ENCODE measurements at regions not wholly inside any gene's neighbourhood (a gene's known extent, or its start where the extent isn't known, plus 50 kb on each side); places are given as distances from the start of the nearest gene placed in this dataset.

DNA sequence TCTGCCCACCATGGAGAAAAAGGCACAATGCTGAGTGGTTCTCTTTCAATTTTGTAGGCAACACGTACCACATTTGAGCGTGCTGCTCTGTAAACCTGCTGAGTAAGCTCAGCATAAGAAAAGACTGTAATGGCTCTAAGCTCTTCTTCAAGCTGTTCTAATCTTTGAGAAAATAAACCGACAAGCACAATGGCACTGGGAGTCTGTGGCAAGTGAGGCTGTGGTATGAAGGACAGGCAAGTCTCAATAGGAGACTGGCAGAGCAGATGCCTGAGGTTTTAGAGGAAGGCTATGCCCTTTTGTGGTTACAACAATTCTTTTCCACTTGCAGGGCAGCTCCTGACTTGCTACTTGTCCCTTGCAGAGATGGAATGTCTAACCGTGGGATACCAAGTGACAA, 136.7 kb upstream of the EXOC2 start:
- ChIA-PET CTCF (interaction anchor here (1.2 to 1.8 kb wide), 2 partner anchors 15 to 108 kb away, joined by 3 to 4 read pairs; no protein-coding TSS in a partner anchor), POLR2A (no interaction called here)
- Mint-ChIP-seq H3K4me3 (no peak overlapping the region), H3K4me1 (no peaks in the 10 kb centered on the region), H3K9me3 (ENCODE audit: low read depth) (peaks cover 13% of the 10 kb centered on the region), H3K27ac (no peak overlapping the region), H3K36me3 (ENCODE audit: low read depth) (peaks cover 1% of the 10 kb centered on the region), H3K27me3 (peaks cover 26% of the 10 kb centered on the region)
- DNase-seq: no peak
- ATAC-seq: no peak
- intact Hi-C loops (cut with DNase I, micrococcal nuclease): no loop called here

GRCh38 chr6:827431-827830, 134.5 kb upstream of the EXOC2 start:
- no peak for ATAC-seq
- no peak for DNase-seq
- Mint-ChIP-seq H3K27ac (no peak overlapping the region), H3K4me1 (no peaks in the 10 kb centered on the region), H3K4me3 (no peak overlapping the region), H3K36me3 (ENCODE audit: low read depth) (peaks cover 1% of the 10 kb centered on the region), H3K9me3 (ENCODE audit: low read depth) (peaks cover 10% of the 10 kb centered on the region), H3K27me3 (peaks cover 31% of the 10 kb centered on the region)
- intact Hi-C loops (cut with DNase I, micrococcal nuclease): no loop called here
- ChIA-PET CTCF (interaction anchor here (1.0 kb wide), 1 partner anchor 29 kb away, joined by 3 read pairs; no protein-coding TSS in a partner anchor), POLR2A (no interaction called here)

DNA sequence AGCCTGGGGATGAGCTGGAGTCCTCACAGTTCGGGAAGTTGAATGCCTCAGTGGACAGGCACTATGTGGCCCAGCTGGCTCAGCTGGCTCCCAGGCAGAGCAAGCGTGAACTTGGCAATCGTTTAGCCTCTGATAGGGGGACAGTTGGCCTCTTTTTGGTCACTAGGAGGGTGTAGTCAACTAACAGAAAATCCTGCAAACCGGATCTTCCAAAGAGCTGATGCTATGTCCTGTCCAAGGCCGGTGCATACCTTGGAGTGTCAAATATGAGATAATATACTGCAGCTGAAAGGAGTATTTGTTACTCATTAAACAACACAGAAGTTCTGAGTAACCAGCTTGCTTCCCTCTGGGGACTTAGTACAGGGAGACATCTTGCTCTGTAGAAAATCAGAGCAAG, 126.2 kb upstream of the EXOC2 start:
- Mint-ChIP-seq H3K4me3 (no peak overlapping the region), H3K27ac (no peak overlapping the region), H3K9me3 (ENCODE audit: low read depth) (no peaks in the 10 kb centered on the region), H3K36me3 (ENCODE audit: low read depth) (no peaks in the 10 kb centered on the region), H3K4me1 (peaks cover 24% of the 10 kb centered on the region), H3K27me3 (peaks cover 30% of the 10 kb centered on the region)
- ATAC-seq: no peak
- POLR2A ChIA-PET: no interaction called here
- DNase-seq: no peak
- CTCF ChIA-PET: interaction anchor here (1.3 to 2.2 kb wide), 2 partner anchors 17 to 21 kb away, joined by 3 to 5 read pairs; no protein-coding TSS in a partner anchor
- intact Hi-C loops (cut with DNase I, micrococcal nuclease): no loop called here

- ChIA-PET CTCF (interaction anchor here (0.7 to 0.8 kb wide), 2 partner anchors 157 to 407 kb away, joined by 3 to 4 read pairs; no protein-coding TSS in a partner anchor), POLR2A (interaction anchor here (0.7 kb wide), 1 partner anchor 533 kb away, joined by 3 read pairs; no protein-coding TSS in a partner anchor)
- DNase-seq: no peak
Measured at GRCh38 chr6:818196-818595, 125.3 kb upstream of the EXOC2 start.

GRCh38 chr6:816510-817084, 123.7 kb upstream of the EXOC2 start:
- intact Hi-C loops (cut with DNase I, micrococcal nuclease): no loop called here
- ATAC-seq: peak; percentile 92
- CTCF ChIA-PET: interaction anchor here (1.0 kb wide), 1 partner anchor 16 kb away, joined by 3 read pairs; no protein-coding TSS in a partner anchor
- POLR2A ChIA-PET: no interaction called here
- Mint-ChIP-seq H3K36me3 (ENCODE audit: low read depth) (no peaks in the 10 kb centered on the region), H3K27me3 (peaks cover 22% of the 10 kb centered on the region), H3K4me3 (no peak overlapping the region), H3K4me1 (peaks cover 27% of the 10 kb centered on the region), H3K27ac (no peak overlapping the region), H3K9me3 (ENCODE audit: low read depth) (no peaks in the 10 kb centered on the region)
- DNase-seq: peak; percentile 77

More at GRCh38 chr6:818196-818595, 125.3 kb upstream of the EXOC2 start:
- Mint-ChIP-seq H3K4me3 (no peak overlapping the region), H3K4me1 (peaks cover 27% of the 10 kb centered on the region), H3K36me3 (ENCODE audit: low read depth) (no peaks in the 10 kb centered on the region), H3K27ac (peak overlapping the region; percentile 12), H3K27me3 (peaks cover 27% of the 10 kb centered on the region), H3K9me3 (ENCODE audit: low read depth) (no peaks in the 10 kb centered on the region)
- ATAC-seq: peak; percentile 61
- intact Hi-C loops (cut with DNase I, micrococcal nuclease): no loop called here

DNA sequence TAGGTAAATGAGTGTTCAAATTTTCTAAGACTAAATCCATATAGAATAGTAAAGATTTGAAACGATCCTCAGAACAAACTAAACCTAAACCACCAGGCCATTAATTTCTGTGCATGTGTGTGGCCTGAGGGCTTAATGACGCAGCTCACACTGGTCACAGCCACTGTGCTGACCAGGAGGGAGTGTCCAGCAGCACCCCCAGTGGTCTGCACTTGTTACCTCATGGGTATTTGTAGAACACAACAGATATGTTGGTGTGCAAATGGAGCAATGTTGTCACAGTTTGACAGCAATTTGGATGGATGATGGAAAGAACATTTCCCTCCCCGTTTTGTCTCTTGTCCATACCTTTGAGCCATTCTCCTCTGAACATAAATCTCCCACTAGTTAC, 122.4 kb upstream of the EXOC2 start:
- intact Hi-C loops (cut with DNase I, micrococcal nuclease): no loop called here
- Mint-ChIP-seq H3K9me3 (ENCODE audit: low read depth) (no peaks in the 10 kb centered on the region), H3K4me3 (no peak overlapping the region), H3K4me1 (peaks cover 27% of the 10 kb centered on the region), H3K27me3 (peaks cover 17% of the 10 kb centered on the region), H3K36me3 (ENCODE audit: low read depth) (no peaks in the 10 kb centered on the region), H3K27ac (no peak overlapping the region)
- no peak for ATAC-seq
- POLR2A ChIA-PET: no interaction called here
- CTCF ChIA-PET: interaction anchor here (0.6 kb wide), 1 partner anchor 18 kb away, joined by 3 read pairs; no protein-coding TSS in a partner anchor
- no peak for DNase-seq

DNA sequence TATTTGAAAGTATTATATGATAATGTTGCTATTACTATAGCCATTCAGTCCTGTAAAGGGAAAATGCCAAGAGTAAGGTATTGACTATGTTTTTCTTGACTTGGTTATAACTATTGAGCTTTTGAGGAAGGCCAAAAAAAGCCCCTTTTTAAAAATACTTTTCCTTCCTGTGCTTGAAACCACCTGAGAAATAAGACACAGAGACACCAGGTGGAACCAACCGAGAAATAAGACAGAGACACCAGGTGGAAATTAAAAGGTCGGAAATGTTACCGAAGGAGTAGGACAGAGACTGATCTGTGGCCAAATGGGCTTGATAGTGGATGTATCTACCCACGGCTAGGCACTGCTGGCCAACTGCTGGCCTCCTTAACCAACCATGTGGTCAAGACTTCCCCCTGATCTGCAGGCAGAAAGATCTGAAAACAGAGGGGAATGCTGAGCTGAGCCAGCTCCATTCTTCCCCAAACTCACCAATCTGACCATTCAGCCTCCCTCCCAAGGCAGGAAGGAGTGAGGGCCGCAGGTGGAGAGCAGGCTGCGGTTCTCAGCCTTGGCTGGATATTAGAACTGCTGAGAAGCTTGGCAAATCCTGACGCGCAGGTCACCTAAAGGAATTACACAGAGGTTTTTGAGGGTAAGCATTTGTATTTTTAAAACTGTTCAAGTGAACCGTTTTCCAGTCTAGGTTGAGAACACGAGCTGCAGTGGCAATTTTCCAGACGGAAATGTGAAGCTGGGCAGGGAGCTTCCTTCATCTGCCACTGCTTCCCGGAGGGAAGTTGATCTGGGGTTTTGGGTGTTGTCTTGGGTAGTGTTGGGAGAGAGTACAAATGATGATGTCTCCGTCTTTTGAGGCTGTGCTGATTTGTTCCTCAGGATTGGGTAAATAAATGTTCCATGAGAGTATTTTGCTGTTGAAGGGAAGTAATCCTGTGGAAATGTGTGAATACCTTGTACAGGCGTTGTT, 121.7 kb upstream of the EXOC2 start:
- intact Hi-C loops (cut with DNase I, micrococcal nuclease): no loop called here
- CTCF ChIA-PET: interaction anchor here (0.9 to 2.1 kb wide), 3 partner anchors 17 to 220 kb away, joined by 4 to 6 read pairs (median 4); no protein-coding TSS in a partner anchor
- Mint-ChIP-seq H3K27me3 (peaks cover 17% of the 10 kb centered on the region), H3K9me3 (ENCODE audit: low read depth) (no peaks in the 10 kb centered on the region), H3K4me3 (no peak overlapping the region), H3K27ac (no peak overlapping the region), H3K4me1 (peaks cover 27% of the 10 kb centered on the region), H3K36me3 (ENCODE audit: low read depth) (no peaks in the 10 kb centered on the region)
- no peak for DNase-seq
- ATAC-seq: no peak
- POLR2A ChIA-PET: no interaction called here

- DNase-seq: no peak
- Mint-ChIP-seq H3K27ac (no peak overlapping the region), H3K4me3 (no peak overlapping the region), H3K36me3 (ENCODE audit: low read depth) (no peaks in the 10 kb centered on the region), H3K9me3 (ENCODE audit: low read depth) (no peaks in the 10 kb centered on the region), H3K4me1 (peaks cover 9% of the 10 kb centered on the region), H3K27me3 (peaks cover 9% of the 10 kb centered on the region)
- intact Hi-C loops (cut with DNase I, micrococcal nuclease): no loop called here
- ChIA-PET POLR2A (no interaction called here), CTCF (no interaction called here)
- ATAC-seq: no peak
Measured at GRCh38 chr6:811831-812230, 118.9 kb upstream of the EXOC2 start.

DNA sequence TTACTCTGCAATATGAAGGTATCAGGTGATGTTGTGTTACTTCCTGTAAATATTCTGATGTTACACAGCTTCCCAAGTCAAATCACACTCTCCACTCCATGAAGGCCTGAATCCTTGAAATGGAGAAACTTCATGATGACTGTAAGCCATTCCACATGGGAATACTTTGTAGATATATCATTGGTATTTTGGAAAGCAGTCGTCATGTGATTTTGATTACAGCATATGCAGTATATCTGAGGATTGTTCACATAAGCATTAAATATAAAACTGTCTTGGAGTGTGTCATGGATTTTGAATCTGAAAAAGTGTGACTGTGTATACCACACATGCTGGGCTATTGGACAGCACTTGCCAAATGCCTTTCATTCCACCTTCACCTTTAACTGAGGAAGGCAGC, 118.3 kb upstream of the EXOC2 start:
- DNase-seq: no peak

GRCh38 chr6:804771-805170, 111.8 kb upstream of the EXOC2 start:
- H3K36me3 Mint-ChIP-seq (ENCODE audit: low read depth): no peaks in the 10 kb centered on the region
- intact Hi-C loops (cut with DNase I, micrococcal nuclease): no loop called here

More for the DNA sequence above, 118.3 kb upstream of the EXOC2 start:
- Mint-ChIP-seq H3K9me3 (ENCODE audit: low read depth) (no peaks in the 10 kb centered on the region), H3K4me1 (peaks cover 3% of the 10 kb centered on the region), H3K27me3 (peaks cover 13% of the 10 kb centered on the region), H3K27ac (no peak overlapping the region), H3K36me3 (ENCODE audit: low read depth) (no peaks in the 10 kb centered on the region), H3K4me3 (no peak overlapping the region)
- ChIA-PET POLR2A (no interaction called here), CTCF (no interaction called here)
- ATAC-seq: no peak
- intact Hi-C loops (cut with DNase I, micrococcal nuclease): no loop called here

DNA sequence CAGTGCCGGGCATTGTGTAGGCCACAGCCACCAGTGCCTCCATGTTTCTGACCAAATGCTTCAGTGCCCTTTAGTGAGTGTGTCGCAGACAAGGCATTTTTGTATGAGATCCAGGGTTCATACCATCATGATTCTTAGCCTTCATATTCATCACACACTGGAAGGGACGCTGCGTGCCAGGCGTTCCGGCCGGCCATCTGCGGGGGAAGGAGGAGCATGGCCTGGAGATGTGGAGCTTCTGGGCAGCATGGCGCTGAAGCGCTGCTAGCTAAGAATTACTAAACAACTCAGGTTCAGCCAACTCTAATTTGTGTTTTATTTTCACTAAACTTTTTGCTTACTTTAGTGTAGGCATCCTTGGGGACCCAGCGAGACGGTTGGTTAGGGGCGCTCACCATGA, 111.4 kb upstream of the EXOC2 start:
- H3K4me1 Mint-ChIP-seq: no peaks in the 10 kb centered on the region
- H3K4me3 Mint-ChIP-seq: no peak overlapping the region
- ChIA-PET POLR2A (no interaction called here), CTCF (interaction anchor here (0.7 kb wide), 1 partner anchor 574 kb away, joined by 3 read pairs; no protein-coding TSS in a partner anchor)
- peaks cover 25% of the 10 kb centered on the region for H3K27me3 Mint-ChIP-seq
- H3K27ac Mint-ChIP-seq: no peak overlapping the region
- H3K9me3 Mint-ChIP-seq (ENCODE audit: low read depth): no peaks in the 10 kb centered on the region
- intact Hi-C loops (cut with DNase I, micrococcal nuclease): no loop called here
- no peak for DNase-seq
- no peak for ATAC-seq
- no peaks in the 10 kb centered on the region for H3K36me3 Mint-ChIP-seq (ENCODE audit: low read depth)

More at GRCh38 chr6:804771-805170, 111.8 kb upstream of the EXOC2 start:
- Mint-ChIP-seq H3K4me1 (no peaks in the 10 kb centered on the region), H3K4me3 (no peak overlapping the region), H3K27ac (no peak overlapping the region), H3K9me3 (ENCODE audit: low read depth) (no peaks in the 10 kb centered on the region), H3K27me3 (peaks cover 23% of the 10 kb centered on the region)
- ChIA-PET POLR2A (no interaction called here), CTCF (interaction anchor here (0.7 kb wide), 1 partner anchor 573 kb away, joined by 3 read pairs; no protein-coding TSS in a partner anchor)
- DNase-seq: no peak
- ATAC-seq: no peak

Measured in activated CD4-positive, alpha-beta T cell treated with anti-CD3 and anti-CD28 coated beads for 36 hours (primary cell).